GM12878 (cell line): ENCODE measurements at regions not wholly inside any gene's neighbourhood (a gene's known extent, or its start where the extent isn't known, plus 50 kb on each side); places are given as distances from the start of the nearest gene placed in this dataset.

Experiments
- ATAC-seq: fragments of 200-7000 bp; cut with Tn5 transposase; 3 replicates; pipeline ENCODE4 v1.9.1; 2020; ENCODE audit warnings: mild to moderate bottlenecking, moderate library complexity
- BruUV-seq: library from RNA; stranded (reverse); fragments of 400-500 nt; replicated peaks from 2 replicates; lab custom pipeline; 2021; lab: Mats Ljungman, UMichigan
- CTCF ChIA-PET: fragments of 300-600 bp; sonication (Branson Sonifier 250); formaldehyde crosslinking; extraction: SDS; loops from one replicate; lab custom pipeline; 2021; ENCODE audit warnings: inconsistent platforms; lab: Yijun Ruan, JAX
- POLR2A ChIA-PET: fragments of 350-600 bp; formaldehyde crosslinking; extraction: SDS; loops from one replicate; lab custom pipeline; 2021; ENCODE audit warnings: inconsistent platforms; lab: Charles Lee
- RAD21 ChIA-PET: fragments of 300-600 bp; sonication (Branson Sonifier 250); formaldehyde crosslinking; loops from one replicate; lab custom pipeline; 2023; ENCODE audit warnings: antibody characterized with exemption; ENCODE audit not compliant: unreplicated experiment; lab: Charles Lee
- SMC1A ChIA-PET: fragments of 300-600 bp; sonication (Branson Sonifier 250); formaldehyde crosslinking; loops from one replicate; lab custom pipeline; 2023; ENCODE audit not compliant: unreplicated experiment, uncharacterized antibody; lab: Charles Lee
- DNase-seq: peaks from one replicate; pipeline ENCODE4 v3.0.0-alpha.2; 2011; ENCODE audit warnings: low read depth, low spot score
- FAIRE-seq: peaks from 3 replicates; lab custom pipeline; 2011; peaks lifted over from hg19 to GRCh38; lab: Jason Lieb, UNC
- H2AFZ ChIP-seq: 2 replicates; pipeline ENCODE4 v1.6.0; 2011; ENCODE audit warnings: low read depth, low read length, control low read depth; ENCODE audit not compliant: control insufficient read depth
- H3K27ac ChIP-seq: 2 replicates; pipeline ENCODE4 v1.5.1; 2011; ENCODE audit warnings: control low read depth; ENCODE audit not compliant: control insufficient read depth, insufficient read depth
- H3K27me3 ChIP-seq, 2 experiments: replicated peaks in 1 of 2; 2 replicates each; pipeline versions ENCODE4 v1.6.0 to v1.6.1; 2011; ENCODE audit warnings: low read length in 1 of 2; ENCODE audit not compliant: control insufficient read depth in 2 of 2, insufficient read depth in 2 of 2
- H3K36me3 ChIP-seq, 2 experiments: 2 replicates each; pipeline ENCODE4 v1.5.1; 2011; ENCODE audit warnings: low read length in 1 of 2; ENCODE audit not compliant: control insufficient read depth in 2 of 2, insufficient read depth in 2 of 2
- H3K4me1 ChIP-seq: 2 replicates; pipeline ENCODE4 v1.6.1; 2011; ENCODE audit warnings: mild to moderate bottlenecking, low read length, moderate library complexity, mixed read lengths; ENCODE audit not compliant: control insufficient read depth, insufficient read depth
- H3K4me2 ChIP-seq: 2 replicates; pipeline ENCODE4 v1.6.0; 2011; ENCODE audit warnings: control low read depth; ENCODE audit not compliant: control insufficient read depth, insufficient read depth
- H3K4me3 ChIP-seq: fragments of 200-600 bp; sonication (generic); 2 replicates; pipeline ENCODE4 v1.5.1; 2016
- H3K79me2 ChIP-seq: 2 replicates; pipeline ENCODE4 v1.6.0; 2011; ENCODE audit warnings: low read length; ENCODE audit not compliant: control insufficient read depth, insufficient read depth
- H3K9ac ChIP-seq: 2 replicates; pipeline ENCODE4 v1.8.0; 2011; ENCODE audit warnings: low read length, control low read depth, mixed read lengths; ENCODE audit not compliant: control insufficient read depth, insufficient read depth
- H3K9me3 ChIP-seq: replicated peaks from 3 replicates; pipeline ENCODE4 v1.5.1; 2011; ENCODE audit warnings: mild to moderate bottlenecking, low read length; ENCODE audit not compliant: control insufficient read depth, insufficient read depth
- H4K20me1 ChIP-seq: 2 replicates; pipeline ENCODE4 v1.6.0; 2011; ENCODE audit not compliant: control insufficient read depth, insufficient read depth
- CEBPB ChIP-seq, 2 experiments: fragments of 150-350 bp in 1 of 2; IDR thresholded peaks; 2 replicates each; pipeline ENCODE4 v1.6.1; 2012 to 2014; ENCODE audit warnings: low read depth in 2 of 2, low read length in 2 of 2, borderline replicate concordance in 1 of 2, inconsistent platforms in 1 of 2
- EGR1 ChIP-seq, 2 experiments: IDR thresholded peaks; 1 replicate in 1 of 2; 2 replicates in 1 of 2; pipeline ENCODE4 v1.6.1; 2011 to 2012; ENCODE audit warnings: low read depth in 2 of 2, low read length in 2 of 2, borderline replicate concordance in 1 of 2, mild to moderate bottlenecking in 1 of 2, moderate library complexity in 1 of 2
- JUNB ChIP-seq: IDR thresholded peaks from 2 replicates; pipeline ENCODE4 v1.6.1; 2016; ENCODE audit warnings: antibody characterized with exemption, mild to moderate bottlenecking
- MYC ChIP-seq: IDR thresholded peaks from 2 replicates; pipeline ENCODE4 v1.6.1; 2011; ENCODE audit warnings: mild to moderate bottlenecking, low read length, moderate library complexity, inconsistent platforms; ENCODE audit not compliant: insufficient read depth, insufficient replicate concordance, insufficient read length, severe bottlenecking
- PAX5 ChIP-seq: IDR thresholded peaks from 2 replicates; pipeline ENCODE4 v1.6.1; 2011; ENCODE audit warnings: low read depth, low read length, borderline replicate concordance
- RB1 ChIP-seq: fragments of 450-650 bp; formaldehyde crosslinking; IDR thresholded peaks from 2 replicates; pipeline ENCODE4 v1.6.1; 2017; ENCODE audit warnings: mild to moderate bottlenecking, borderline replicate concordance
- SMAD1 ChIP-seq: fragments of 450-650 bp; IDR thresholded peaks from 2 replicates; pipeline ENCODE4 v1.6.1; 2018; ENCODE audit warnings: mild to moderate bottlenecking, low read depth; ENCODE audit not compliant: partially characterized antibody
- SPI1 ChIP-seq: IDR thresholded peaks from 2 replicates; pipeline ENCODE4 v1.6.1; 2011; ENCODE audit warnings: low read depth, mild to moderate bottlenecking, low read length, moderate library complexity, borderline replicate concordance; ENCODE audit not compliant: insufficient read depth
- SUPT20H ChIP-seq: IDR thresholded peaks from 2 replicates; pipeline ENCODE4 v1.6.1; 2011; ENCODE audit warnings: low read depth, mild to moderate bottlenecking, low read length, moderate library complexity, borderline replicate concordance; ENCODE audit not compliant: control insufficient read depth
- WGBS: methylation state at CpG from one replicate; pipeline ENCODE4 v1.1.6; 2016; ENCODE audit warnings: low lambda C conversion rate; ENCODE audit not compliant: insufficient replicate concordance, insufficient coverage; ENCODE audit errors: missing lambda C conversion rate; 5-methylcytosine and 5-hydroxymethylcytosine counted together
- in situ Hi-C: fragments of 300-500 bp; cut with MboI; formaldehyde crosslinking; loops from 9 replicates; pipeline ENCODE4 v1.14.3; 2018; ENCODE audit warnings: mixed read lengths
- intact Hi-C: fragments of 100-400 bp; cut with micrococcal nuclease; formaldehyde crosslinking; loops from one replicate; pipeline ENCODE4 v1.14.2; 2022; ENCODE audit not compliant: unreplicated experiment
- TF ChIP-seq, protein P1 (sequence below): IDR thresholded peaks from 2 replicates; pipeline ENCODE4 v1.6.1; 2011; ENCODE audit warnings: low read depth, mild to moderate bottlenecking, low read length, moderate library complexity, borderline replicate concordance; ENCODE audit errors: extremely low read depth
- TF ChIP-seq, protein P2 (sequence below): IDR thresholded peaks from 2 replicates; pipeline ENCODE4 v1.6.1; 2011; ENCODE audit warnings: borderline replicate concordance, low read depth, mild to moderate bottlenecking, moderate library complexity, low read length; ENCODE audit not compliant: insufficient read depth, poor library complexity, severe bottlenecking
- TF ChIP-seq, protein P3 (sequence below): IDR thresholded peaks from 2 replicates; pipeline ENCODE4 v1.6.1; 2012; ENCODE audit warnings: mild to moderate bottlenecking, low read depth, low read length
- TF ChIP-seq, protein P4 (sequence below): IDR thresholded peaks from 2 replicates; pipeline ENCODE4 v1.6.1; 2012; ENCODE audit warnings: low read depth, low read length, improper control_type of control experiment

DNA sequence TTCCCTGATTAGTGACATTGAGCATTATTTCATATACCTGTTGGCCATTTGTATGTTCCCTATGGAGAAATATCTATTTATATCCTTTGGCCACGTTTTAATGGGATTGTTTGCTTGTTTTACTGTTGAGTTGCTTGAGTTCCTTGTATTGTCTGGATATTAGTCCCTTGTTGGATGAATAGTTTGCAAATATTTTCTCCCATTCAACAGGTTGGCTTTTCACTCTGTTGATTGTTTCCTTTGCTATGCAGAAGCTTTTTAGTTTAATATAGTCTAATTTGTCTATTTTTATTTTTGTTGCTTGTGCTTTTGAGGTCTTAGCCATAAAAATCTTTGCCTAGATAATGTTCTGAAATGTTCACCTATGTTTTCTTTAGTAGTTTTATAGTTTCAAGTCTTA lies 60.2 kb upstream of the HUWE1 start (continued):
- no peak for TF ChIP-seq SMAD1

DNA sequence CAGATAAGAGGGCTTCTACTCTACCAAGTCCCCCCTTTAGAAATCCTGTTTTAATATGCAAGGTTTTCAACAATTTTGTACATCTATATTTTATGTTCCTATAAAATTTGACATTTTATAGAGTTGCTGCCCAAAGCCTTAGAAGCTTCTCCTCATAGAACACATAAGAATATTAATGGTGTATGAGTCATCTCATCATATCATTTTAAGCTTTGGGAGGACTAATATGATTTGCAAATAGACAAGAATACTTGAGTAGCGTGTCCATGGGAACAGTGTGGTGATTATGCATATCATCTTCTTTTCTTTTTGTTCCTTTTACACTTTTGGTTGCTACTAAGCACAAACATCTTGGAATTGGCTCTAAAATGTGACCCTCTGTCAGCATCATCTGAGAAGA lies 56.7 kb upstream of the HUWE1 start:
- H3K79me2 ChIP-seq = no peaks in the 10 kb centered on the region
- in situ Hi-C loops (no loop called here), intact Hi-C loops (no loop called here)
- no peak for TF ChIP-seq MYC
- TF ChIP-seq JUNB = no peak
- no peak for TF ChIP-seq RB1
- TF ChIP-seq, protein P1, sequence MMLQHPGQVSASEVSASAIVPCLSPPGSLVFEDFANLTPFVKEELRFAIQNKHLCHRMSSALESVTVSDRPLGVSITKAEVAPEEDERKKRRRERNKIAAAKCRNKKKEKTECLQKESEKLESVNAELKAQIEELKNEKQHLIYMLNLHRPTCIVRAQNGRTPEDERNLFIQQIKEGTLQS = no peak
- no peak for TF ChIP-seq EGR1 (IDR thresholded peaks at IDR 0.05; ENCODE audit: borderline replicate concordance in 1 of 2, low read depth in 2 of 2, low read length in 2 of 2)
- no peak for TF ChIP-seq CEBPB (IDR thresholded peaks at IDR 0.05; ENCODE audit: borderline replicate concordance in 1 of 2, low read depth in 2 of 2, low read length in 2 of 2)
- no peak for TF ChIP-seq SUPT20H
- TF ChIP-seq, protein P2, sequence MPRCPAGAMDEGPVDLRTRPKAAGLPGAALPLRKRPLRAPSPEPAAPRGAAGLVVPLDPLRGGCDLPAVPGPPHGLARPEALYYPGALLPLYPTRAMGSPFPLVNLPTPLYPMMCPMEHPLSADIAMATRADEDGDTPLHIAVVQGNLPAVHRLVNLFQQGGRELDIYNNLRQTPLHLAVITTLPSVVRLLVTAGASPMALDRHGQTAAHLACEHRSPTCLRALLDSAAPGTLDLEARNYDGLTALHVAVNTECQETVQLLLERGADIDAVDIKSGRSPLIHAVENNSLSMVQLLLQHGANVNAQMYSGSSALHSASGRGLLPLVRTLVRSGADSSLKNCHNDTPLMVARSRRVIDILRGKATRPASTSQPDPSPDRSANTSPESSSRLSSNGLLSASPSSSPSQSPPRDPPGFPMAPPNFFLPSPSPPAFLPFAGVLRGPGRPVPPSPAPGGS = no peak
- TF ChIP-seq, protein P3, sequence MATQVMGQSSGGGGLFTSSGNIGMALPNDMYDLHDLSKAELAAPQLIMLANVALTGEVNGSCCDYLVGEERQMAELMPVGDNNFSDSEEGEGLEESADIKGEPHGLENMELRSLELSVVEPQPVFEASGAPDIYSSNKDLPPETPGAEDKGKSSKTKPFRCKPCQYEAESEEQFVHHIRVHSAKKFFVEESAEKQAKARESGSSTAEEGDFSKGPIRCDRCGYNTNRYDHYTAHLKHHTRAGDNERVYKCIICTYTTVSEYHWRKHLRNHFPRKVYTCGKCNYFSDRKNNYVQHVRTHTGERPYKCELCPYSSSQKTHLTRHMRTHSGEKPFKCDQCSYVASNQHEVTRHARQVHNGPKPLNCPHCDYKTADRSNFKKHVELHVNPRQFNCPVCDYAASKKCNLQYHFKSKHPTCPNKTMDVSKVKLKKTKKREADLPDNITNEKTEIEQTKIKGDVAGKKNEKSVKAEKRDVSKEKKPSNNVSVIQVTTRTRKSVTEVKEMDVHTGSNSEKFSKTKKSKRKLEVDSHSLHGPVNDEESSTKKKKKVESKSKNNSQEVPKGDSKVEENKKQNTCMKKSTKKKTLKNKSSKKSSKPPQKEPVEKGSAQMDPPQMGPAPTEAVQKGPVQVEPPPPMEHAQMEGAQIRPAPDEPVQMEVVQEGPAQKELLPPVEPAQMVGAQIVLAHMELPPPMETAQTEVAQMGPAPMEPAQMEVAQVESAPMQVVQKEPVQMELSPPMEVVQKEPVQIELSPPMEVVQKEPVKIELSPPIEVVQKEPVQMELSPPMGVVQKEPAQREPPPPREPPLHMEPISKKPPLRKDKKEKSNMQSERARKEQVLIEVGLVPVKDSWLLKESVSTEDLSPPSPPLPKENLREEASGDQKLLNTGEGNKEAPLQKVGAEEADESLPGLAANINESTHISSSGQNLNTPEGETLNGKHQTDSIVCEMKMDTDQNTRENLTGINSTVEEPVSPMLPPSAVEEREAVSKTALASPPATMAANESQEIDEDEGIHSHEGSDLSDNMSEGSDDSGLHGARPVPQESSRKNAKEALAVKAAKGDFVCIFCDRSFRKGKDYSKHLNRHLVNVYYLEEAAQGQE = no peak
- TF ChIP-seq SPI1 = no peak
- TF ChIP-seq, protein P4, sequence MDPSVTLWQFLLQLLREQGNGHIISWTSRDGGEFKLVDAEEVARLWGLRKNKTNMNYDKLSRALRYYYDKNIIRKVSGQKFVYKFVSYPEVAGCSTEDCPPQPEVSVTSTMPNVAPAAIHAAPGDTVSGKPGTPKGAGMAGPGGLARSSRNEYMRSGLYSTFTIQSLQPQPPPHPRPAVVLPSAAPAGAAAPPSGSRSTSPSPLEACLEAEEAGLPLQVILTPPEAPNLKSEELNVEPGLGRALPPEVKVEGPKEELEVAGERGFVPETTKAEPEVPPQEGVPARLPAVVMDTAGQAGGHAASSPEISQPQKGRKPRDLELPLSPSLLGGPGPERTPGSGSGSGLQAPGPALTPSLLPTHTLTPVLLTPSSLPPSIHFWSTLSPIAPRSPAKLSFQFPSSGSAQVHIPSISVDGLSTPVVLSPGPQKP = no peak
- TF ChIP-seq PAX5 = no peak
- no peak overlapping the region for H2AFZ ChIP-seq
- no peak for DNase-seq
- H3K9ac ChIP-seq = no peak overlapping the region
- no peaks in the 10 kb centered on the region for H4K20me1 ChIP-seq
- no TSS peak for BruUV-seq
- H3K27ac ChIP-seq = no peak overlapping the region
- H3K4me2 ChIP-seq = no peak overlapping the region
- H3K4me3 ChIP-seq = no peak overlapping the region
- H3K27me3 ChIP-seq = no peaks in the 10 kb centered on the region
- POLR2A ChIA-PET = interaction anchor here (0.9 kb wide), 1 partner anchor 12 kb away, joined by 3 read pairs; no protein-coding TSS in a partner anchor
- no peaks in the 10 kb centered on the region for H3K4me1 ChIP-seq
- RAD21 ChIA-PET = interaction anchor here (1.0 kb wide), 1 partner anchor 12 kb away, joined by 3 read pairs; no protein-coding TSS in a partner anchor
- FAIRE-seq = no peak
- H3K36me3 ChIP-seq = no peaks in the 10 kb centered on the region
- SMC1A ChIA-PET = no interaction called here
- no peaks in the 10 kb centered on the region; the same call in 2 of the 3 replicates for H3K9me3 ChIP-seq
- CTCF ChIA-PET = no interaction called here
- 73% methylated on average over 1 of the region's 1 CpG for WGBS
- no peak for ATAC-seq
